GM12874 (cell line): ENCODE measurements at regions not wholly inside any gene's neighbourhood (a gene's known extent, or its start where the extent isn't known, plus 50 kb on each side); places are given as distances from the start of the nearest gene placed in this dataset.

ENCODE experiments used
- CTCF ChIP-seq: IDR thresholded peaks from 2 replicates; pipeline ENCODE4 v1.5.1; 2011; ENCODE audit warnings: low read depth, mild to moderate bottlenecking, control low read depth, low read length, moderate library complexity; ENCODE audit not compliant: insufficient read depth

GRCh38 chrX:925652-926061 is 286.8 kb downstream of the CRLF2 start:
- TF ChIP-seq CTCF, result no peak

- no peak for TF ChIP-seq CTCF
These were observed 287.4 kb downstream of the CRLF2 start for GRCh38 chrX:925094-925493.

- TF ChIP-seq CTCF, result no peak
These were observed 288.4 kb downstream of the CRLF2 start for GRCh38 chrX:924017-924416.

GRCh38 chrX:920234-920799 is 289.7 kb downstream of the SHOX start:
- TF ChIP-seq CTCF, result no peak

- no peak for TF ChIP-seq CTCF
These were observed 285.6 kb downstream of the SHOX start for GRCh38 chrX:916230-916599.

GRCh38 chrX:915427-916229 is 285.0 kb downstream of the SHOX start:
- TF ChIP-seq CTCF, result no peak

GRCh38 chrX:914206-914605 is 283.6 kb downstream of the SHOX start:
- TF ChIP-seq CTCF, result no peak
